SK-N-SH (cell line): ENCODE measurements at regions not wholly inside any gene's neighbourhood (a gene's known extent, or its start where the extent isn't known, plus 50 kb on each side); places are given as distances from the start of the nearest gene placed in this dataset.
"Not testable (repeated sequence)": the region's sequence is repeated elsewhere in the genome, so short reads cannot be mapped to it uniquely, and the experiment has no call there.

Experiments used
- CTCF ChIA-PET: fragments of 300-600, 350-600 bp; formaldehyde crosslinking; extraction: SDS; loops from one replicate; lab custom pipeline; 2021; lab: Yijun Ruan, JAX
- POLR2A ChIA-PET: fragments of 350-600 bp; sonication (Branson Sonifier 250); formaldehyde crosslinking; extraction: SDS; loops from one replicate; lab custom pipeline; 2020; ENCODE audit warnings: antibody characterized with exemption, inconsistent platforms; lab: Yijun Ruan, JAX
- DNase-seq: peaks from one replicate; pipeline ENCODE4 v3.0.0; 2012
- H2AFZ ChIP-seq: fragments of 200-600 bp; sonication (generic); 2 replicates; pipeline ENCODE4 v1.8.1; 2016; ENCODE audit warnings: antibody characterized with exemption, mild to moderate bottlenecking, low read depth
- H3F3A ChIP-seq: fragments of 200-600 bp; sonication (generic); replicated peaks from 2 replicates; pipeline ENCODE3; 2016; ENCODE audit warnings: antibody characterized with exemption, mild to moderate bottlenecking; ENCODE audit not compliant: insufficient read depth
- H3K27ac ChIP-seq, 2 experiments: fragments of 200-500 bp in 1 of 2; fragments of 200-600 bp in 1 of 2; sonication (Bioruptor generic) in 1 of 2; sonication (generic), shearing (Covaris generic) in 1 of 2; 2 replicates each; pipeline versions ENCODE4 v1.5.1 to v1.6.1; 2014 to 2016; ENCODE audit warnings: low read depth in 2 of 2, inconsistent platforms in 1 of 2, low read length in 1 of 2, mild to moderate bottlenecking in 1 of 2, mixed read lengths in 1 of 2
- H3K27me3 ChIP-seq: fragments of 200-600 bp; sonication (generic), shearing (Covaris generic); 2 replicates; pipeline ENCODE4 v1.6.1; 2016; ENCODE audit warnings: mixed run types; ENCODE audit not compliant: insufficient read depth
- H3K36me3 ChIP-seq, 2 experiments: fragments of 200-500 bp in 1 of 2; fragments of 200-600 bp in 1 of 2; sonication (Bioruptor generic) in 1 of 2; sonication (generic) in 1 of 2; replicated peaks in 1 of 2; 2 replicates each; pipeline versions ENCODE3 to v1.5.1; 2014 to 2016; ENCODE audit warnings: low read length in 1 of 2, mild to moderate bottlenecking in 1 of 2; ENCODE audit not compliant: insufficient read depth in 2 of 2, control insufficient read depth in 1 of 2
- H3K4me1 ChIP-seq, 2 experiments: fragments of 200-500 bp in 1 of 2; fragments of 200-600 bp in 1 of 2; sonication (Bioruptor generic) in 1 of 2; sonication (generic), shearing (Covaris generic) in 1 of 2; 2 replicates each; pipeline versions ENCODE4 v1.5.1 to v1.6.1; 2014 to 2016; ENCODE audit warnings: low read depth in 1 of 2, low read length in 1 of 2, mixed run types in 1 of 2; ENCODE audit not compliant: insufficient read depth in 2 of 2, control insufficient read depth in 1 of 2
- H3K4me2 ChIP-seq: fragments of 200-600 bp; sonication (generic), shearing (Covaris generic); 2 replicates; pipeline ENCODE4 v1.6.1; 2017; ENCODE audit warnings: mixed run types
- H3K4me3 ChIP-seq, 2 experiments: fragments of 200-500 bp in 1 of 2; fragments of 200-600 bp in 1 of 2; sonication (Bioruptor generic) in 1 of 2; sonication (generic), shearing (Covaris generic) in 1 of 2; 2 replicates each; pipeline versions ENCODE4 v1.5.1 to v1.8.1; 2014 to 2016; ENCODE audit warnings: low read depth in 2 of 2, inconsistent platforms in 1 of 2, low read length in 1 of 2, mild to moderate bottlenecking in 1 of 2, mixed read lengths in 1 of 2, moderate library complexity in 1 of 2
- H3K79me2 ChIP-seq: fragments of 200-600 bp; sonication (generic); 2 replicates; pipeline ENCODE4 v1.8.1; 2017; ENCODE audit warnings: mild to moderate bottlenecking; ENCODE audit not compliant: insufficient read depth
- H3K9ac ChIP-seq: fragments of 200-600 bp; sonication (generic); 2 replicates; pipeline ENCODE4 v1.6.1; 2017; ENCODE audit warnings: mixed run types
- H3K9me2 ChIP-seq: fragments of 200-600 bp; sonication (generic); 2 replicates; pipeline ENCODE4 v1.6.1; 2017; ENCODE audit warnings: mixed run types
- H3K9me3 ChIP-seq: fragments of 200-600 bp; sonication (generic); 2 replicates; pipeline ENCODE4 v1.6.1; 2017; ENCODE audit warnings: mixed run types, mild to moderate bottlenecking, moderate library complexity
- H4K20me1 ChIP-seq: fragments of 200-600 bp; sonication (generic); 2 replicates; pipeline ENCODE4 v1.6.1; 2017; ENCODE audit warnings: mild to moderate bottlenecking, mixed run types; ENCODE audit not compliant: insufficient read depth
- MXI1 ChIP-seq: IDR thresholded peaks from 2 replicates; pipeline ENCODE4 v1.6.1; 2012; ENCODE audit warnings: mild to moderate bottlenecking, low read depth, low read length, improper control_type of control experiment
- POLR2AphosphoS5 ChIP-seq: IDR thresholded peaks from 2 replicates; pipeline ENCODE4 v1.6.1; 2012; ENCODE audit warnings: low read depth, low read length
- RAD21 ChIP-seq: IDR thresholded peaks from 2 replicates; pipeline ENCODE4 v1.6.1; 2012; ENCODE audit warnings: mild to moderate bottlenecking, low read length
- SIN3A ChIP-seq: IDR thresholded peaks from 2 replicates; pipeline ENCODE4 v1.6.1; 2012; ENCODE audit warnings: low read depth, mild to moderate bottlenecking, low read length, moderate library complexity, borderline replicate concordance
- SMC3 ChIP-seq: IDR thresholded peaks from 2 replicates; pipeline ENCODE4 v1.6.1; 2012; ENCODE audit warnings: low read depth, low read length, improper control_type of control experiment
- TCF12 ChIP-seq: IDR thresholded peaks from 2 replicates; pipeline ENCODE4 v1.4.0; 2012
- YY1 ChIP-seq: IDR thresholded peaks from 2 replicates; pipeline ENCODE4 v1.4.0; 2012; ENCODE audit warnings: low read depth, mild to moderate bottlenecking
- WGBS: methylation state at CpG from one replicate; pipeline ENCODE4 v1.1.6; 2017; ENCODE audit warnings: low lambda C conversion rate; 5-methylcytosine and 5-hydroxymethylcytosine counted together
- TF ChIP-seq, protein P1 (sequence below): fragments of 200-600 bp; sonication (generic); IDR thresholded peaks from 2 replicates; pipeline ENCODE4 v1.6.1; 2017; ENCODE audit warnings: antibody characterized with exemption, mild to moderate bottlenecking, moderate library complexity
- TF ChIP-seq, protein P2 (sequence below): IDR thresholded peaks from 2 replicates; pipeline ENCODE4; 2012
- TF ChIP-seq, protein P3 (sequence below): IDR thresholded peaks from 2 replicates; pipeline ENCODE4 v1.4.0; 2012; ENCODE audit warnings: low read depth

- TF ChIP-seq, protein P1, sequence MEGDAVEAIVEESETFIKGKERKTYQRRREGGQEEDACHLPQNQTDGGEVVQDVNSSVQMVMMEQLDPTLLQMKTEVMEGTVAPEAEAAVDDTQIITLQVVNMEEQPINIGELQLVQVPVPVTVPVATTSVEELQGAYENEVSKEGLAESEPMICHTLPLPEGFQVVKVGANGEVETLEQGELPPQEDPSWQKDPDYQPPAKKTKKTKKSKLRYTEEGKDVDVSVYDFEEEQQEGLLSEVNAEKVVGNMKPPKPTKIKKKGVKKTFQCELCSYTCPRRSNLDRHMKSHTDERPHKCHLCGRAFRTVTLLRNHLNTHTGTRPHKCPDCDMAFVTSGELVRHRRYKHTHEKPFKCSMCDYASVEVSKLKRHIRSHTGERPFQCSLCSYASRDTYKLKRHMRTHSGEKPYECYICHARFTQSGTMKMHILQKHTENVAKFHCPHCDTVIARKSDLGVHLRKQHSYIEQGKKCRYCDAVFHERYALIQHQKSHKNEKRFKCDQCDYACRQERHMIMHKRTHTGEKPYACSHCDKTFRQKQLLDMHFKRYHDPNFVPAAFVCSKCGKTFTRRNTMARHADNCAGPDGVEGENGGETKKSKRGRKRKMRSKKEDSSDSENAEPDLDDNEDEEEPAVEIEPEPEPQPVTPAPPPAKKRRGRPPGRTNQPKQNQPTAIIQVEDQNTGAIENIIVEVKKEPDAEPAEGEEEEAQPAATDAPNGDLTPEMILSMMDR: no peak
- no peak for TF ChIP-seq YY1
Observed at GRCh38 chr7:33796538-33796937, 108.8 kb upstream of the BMPER start (continued).

DNA sequence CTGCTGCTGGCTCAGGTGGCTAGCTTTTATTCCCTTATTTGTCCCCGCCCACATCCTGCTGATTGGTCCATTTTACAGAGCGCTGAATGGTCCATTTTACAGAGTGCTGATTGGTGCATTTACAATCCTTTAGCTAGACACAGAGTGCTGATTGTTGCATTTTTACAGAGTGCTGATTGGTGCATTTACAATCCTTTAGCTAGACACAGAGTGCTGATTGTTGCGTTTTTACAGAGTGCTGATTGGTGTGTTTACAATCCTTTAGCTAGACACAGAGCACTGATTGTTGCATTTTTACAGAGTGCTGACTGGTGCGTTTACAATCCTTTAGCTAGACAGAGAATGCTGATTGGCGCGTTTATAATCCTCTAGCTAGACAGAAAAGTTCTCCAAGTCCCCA, 107.8 kb upstream of the BMPER start:
- WGBS: 73% methylated on average over 6 of the region's 6 CpGs
- POLR2A ChIA-PET, H3K79me2 ChIP-seq, H3F3A ChIP-seq, H3K36me3 ChIP-seq, H3K9me3 ChIP-seq, H3K9ac ChIP-seq, H4K20me1 ChIP-seq, H3K4me2 ChIP-seq, H3K27ac ChIP-seq, H3K27me3 ChIP-seq, H3K9me2 ChIP-seq, H3K4me3 ChIP-seq, DNase-seq, H2AFZ ChIP-seq: not testable (repeated sequence)
- CTCF ChIA-PET: interaction anchor here (1.3 to 4.0 kb wide), 2 partner anchors 10 to 135 kb away, joined by 4 to 14 read pairs; no protein-coding TSS in a partner anchor
- peaks cover 0 to 21% of the 10 kb centered on the region in 2 experiments; a peak in 2 of 4 replicates for H3K4me1 ChIP-seq

- Histone ChIP-seq H3K9me2 (no peaks in the 10 kb centered on the region), H3K9ac (no peak overlapping the region), H2AFZ (no peak overlapping the region), H3F3A (no peaks in the 10 kb centered on the region), H3K27ac (no peak overlapping the region), H4K20me1 (no peaks in the 10 kb centered on the region), H3K4me2 (no peak overlapping the region), H3K79me2 (no peaks in the 10 kb centered on the region), H3K4me1 (peaks cover 0 to 8% of the 10 kb centered on the region in 2 experiments; a peak in 2 of 4 replicates), H3K36me3 (no peaks in the 10 kb centered on the region), H3K27me3 (no peaks in the 10 kb centered on the region), H3K4me3 (no peak overlapping the region), H3K9me3 (no peaks in the 10 kb centered on the region)
- ChIA-PET POLR2A (no interaction called here), CTCF (interaction anchor here (1.0 to 4.0 kb wide), 4 partner anchors 8 to 134 kb away, joined by 3 to 14 read pairs (median 4); no protein-coding TSS in a partner anchor)
- TF ChIP-seq POLR2AphosphoS5 (no peak), TCF12 (no peak), MXI1 (no peak), SMC3 (no peak), RAD21 (no peak), SIN3A (no peak)
- TF ChIP-seq, protein P2, sequence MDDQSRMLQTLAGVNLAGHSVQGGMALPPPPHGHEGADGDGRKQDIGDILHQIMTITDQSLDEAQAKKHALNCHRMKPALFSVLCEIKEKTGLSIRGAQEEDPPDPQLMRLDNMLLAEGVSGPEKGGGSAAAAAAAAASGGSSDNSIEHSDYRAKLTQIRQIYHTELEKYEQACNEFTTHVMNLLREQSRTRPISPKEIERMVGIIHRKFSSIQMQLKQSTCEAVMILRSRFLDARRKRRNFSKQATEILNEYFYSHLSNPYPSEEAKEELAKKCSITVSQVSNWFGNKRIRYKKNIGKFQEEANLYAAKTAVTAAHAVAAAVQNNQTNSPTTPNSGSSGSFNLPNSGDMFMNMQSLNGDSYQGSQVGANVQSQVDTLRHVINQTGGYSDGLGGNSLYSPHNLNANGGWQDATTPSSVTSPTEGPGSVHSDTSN: no peak
- TF ChIP-seq, protein P1: no peak
- TF ChIP-seq, protein P3, sequence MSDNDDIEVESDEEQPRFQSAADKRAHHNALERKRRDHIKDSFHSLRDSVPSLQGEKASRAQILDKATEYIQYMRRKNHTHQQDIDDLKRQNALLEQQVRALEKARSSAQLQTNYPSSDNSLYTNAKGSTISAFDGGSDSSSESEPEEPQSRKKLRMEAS: no peak
- WGBS: 43% methylated on average over 5 of the region's 5 CpGs
- no peak for DNase-seq
Observed at GRCh38 chr7:33798686-33799325, 106.5 kb upstream of the BMPER start.
